Activated CD8-positive, alpha-beta memory T cell treated with anti-CD3 and anti-CD28 coated beads, Interleukin-2, amount 50 U/mL, for 24 hours (primary cell): ENCODE measurements at regions not wholly inside any gene's neighbourhood (a gene's known extent, or its start where the extent isn't known, plus 50 kb on each side); places are given as distances from the start of the nearest gene placed in this dataset.
"Not testable (repeated sequence)": the region's sequence is repeated elsewhere in the genome, so short reads cannot be mapped to it uniquely, and the experiment has no call there.

Source experiments
- DNase-seq: peaks from one replicate; pipeline ENCODE4 v3.0.0-alpha.2; 2020; ENCODE audit errors: extremely low read depth

GRCh38 chr9:31759703-31760102, 624.7 kb upstream of the ACO1 start:
- DNase-seq = no peak

GRCh38 chr9:31774021-31774420, 610.4 kb upstream of the ACO1 start:
- DNase-seq = not testable (repeated sequence)

GRCh38 chr9:31774571-31774970, 609.9 kb upstream of the ACO1 start:
- DNase-seq = no peak

- no peak for DNase-seq
These were observed 608.0 kb upstream of the ACO1 start for GRCh38 chr9:31776471-31776870.

GRCh38 chr9:31783491-31783890, 601.0 kb upstream of the ACO1 start:
- no peak for DNase-seq

- DNase-seq = no peak
These were observed 593.7 kb upstream of the ACO1 start for GRCh38 chr9:31790720-31791119.

- DNase-seq = no peak
These were observed 584.4 kb upstream of the ACO1 start for GRCh38 chr9:31799953-31800609.

GRCh38 chr9:31807574-31808256, 576.7 kb upstream of the ACO1 start:
- no peak for DNase-seq

GRCh38 chr9:31808766-31809165, 575.7 kb upstream of the ACO1 start:
- no peak for DNase-seq

- no peak for DNase-seq
These were observed 564.0 kb upstream of the ACO1 start for GRCh38 chr9:31820426-31820825.

- DNase-seq = no peak
These were observed 562.9 kb upstream of the ACO1 start for GRCh38 chr9:31821583-31821982.

GRCh38 chr9:31823365-31823764, 561.1 kb upstream of the ACO1 start:
- no peak for DNase-seq

- no peak for DNase-seq
These were observed 559.6 kb upstream of the ACO1 start for GRCh38 chr9:31824860-31825259.

GRCh38 chr9:31837211-31837610, 547.2 kb upstream of the ACO1 start:
- DNase-seq = no peak

- no peak for DNase-seq
These were observed 545.2 kb upstream of the ACO1 start for GRCh38 chr9:31839273-31839672.

GRCh38 chr9:31840702-31841101, 543.7 kb upstream of the ACO1 start:
- DNase-seq = no peak

GRCh38 chr9:31847963-31848362, 536.5 kb upstream of the ACO1 start:
- no peak for DNase-seq

GRCh38 chr9:31848505-31849285, 535.7 kb upstream of the ACO1 start:
- no peak for DNase-seq

- no peak for DNase-seq
These were observed 530.3 kb upstream of the ACO1 start for GRCh38 chr9:31854187-31854586.

- DNase-seq = no peak
These were observed 515.6 kb upstream of the ACO1 start for GRCh38 chr9:31868830-31869229.

GRCh38 chr9:31870276-31870675, 514.2 kb upstream of the ACO1 start:
- no peak for DNase-seq

GRCh38 chr9:31873722-31874121, 510.7 kb upstream of the ACO1 start:
- DNase-seq = no peak

GRCh38 chr9:31894008-31894407, 490.4 kb upstream of the ACO1 start:
- DNase-seq = no peak
